ENCODE measurements at regions not wholly inside any gene's neighbourhood (a gene's known extent, or its start where the extent isn't known, plus 50 kb on each side); places are given as distances from the start of the nearest gene placed in this dataset.

DNA sequence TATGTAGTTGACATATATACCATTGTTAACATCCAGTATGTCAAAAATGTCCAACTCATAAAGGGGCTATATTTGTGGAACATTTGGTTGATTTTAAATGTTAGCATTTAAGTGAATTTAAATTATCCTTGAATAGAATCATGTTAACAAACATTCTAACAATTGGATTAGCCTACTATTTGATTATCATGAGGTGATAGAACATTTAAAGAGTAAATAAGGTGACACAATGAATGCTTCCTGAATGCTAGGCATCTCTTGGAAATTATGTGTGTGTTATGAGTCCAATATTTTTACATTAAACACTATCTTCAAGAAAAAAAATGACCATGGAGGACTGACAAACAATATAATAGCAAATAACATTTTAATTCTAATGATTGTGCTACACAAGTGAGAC is 901.9 kb upstream of the AGA start:
- no peak overlapping the region for H3K27ac ChIP-seq (replicated peaks)
- H3K4me3 ChIP-seq (replicated peaks; ENCODE audit: insufficient read depth, low read length): no peak overlapping the region
- TF ChIP-seq POLR2AphosphoS5 (IDR thresholded peaks at IDR 0.05; ENCODE audit: low read depth) (no peak), GABPA (IDR thresholded peaks at IDR 0.05; ENCODE audit: low read depth) (no peak), SPI1 (IDR thresholded peaks at IDR 0.05; ENCODE audit: borderline replicate concordance, low read depth) (no peak)
- TF ChIP-seq, protein P1, sequence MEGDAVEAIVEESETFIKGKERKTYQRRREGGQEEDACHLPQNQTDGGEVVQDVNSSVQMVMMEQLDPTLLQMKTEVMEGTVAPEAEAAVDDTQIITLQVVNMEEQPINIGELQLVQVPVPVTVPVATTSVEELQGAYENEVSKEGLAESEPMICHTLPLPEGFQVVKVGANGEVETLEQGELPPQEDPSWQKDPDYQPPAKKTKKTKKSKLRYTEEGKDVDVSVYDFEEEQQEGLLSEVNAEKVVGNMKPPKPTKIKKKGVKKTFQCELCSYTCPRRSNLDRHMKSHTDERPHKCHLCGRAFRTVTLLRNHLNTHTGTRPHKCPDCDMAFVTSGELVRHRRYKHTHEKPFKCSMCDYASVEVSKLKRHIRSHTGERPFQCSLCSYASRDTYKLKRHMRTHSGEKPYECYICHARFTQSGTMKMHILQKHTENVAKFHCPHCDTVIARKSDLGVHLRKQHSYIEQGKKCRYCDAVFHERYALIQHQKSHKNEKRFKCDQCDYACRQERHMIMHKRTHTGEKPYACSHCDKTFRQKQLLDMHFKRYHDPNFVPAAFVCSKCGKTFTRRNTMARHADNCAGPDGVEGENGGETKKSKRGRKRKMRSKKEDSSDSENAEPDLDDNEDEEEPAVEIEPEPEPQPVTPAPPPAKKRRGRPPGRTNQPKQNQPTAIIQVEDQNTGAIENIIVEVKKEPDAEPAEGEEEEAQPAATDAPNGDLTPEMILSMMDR (IDR thresholded peaks at IDR 0.05; ENCODE audit: insufficient read depth, low read length): no peak
- TF ChIP-seq, protein P2, sequence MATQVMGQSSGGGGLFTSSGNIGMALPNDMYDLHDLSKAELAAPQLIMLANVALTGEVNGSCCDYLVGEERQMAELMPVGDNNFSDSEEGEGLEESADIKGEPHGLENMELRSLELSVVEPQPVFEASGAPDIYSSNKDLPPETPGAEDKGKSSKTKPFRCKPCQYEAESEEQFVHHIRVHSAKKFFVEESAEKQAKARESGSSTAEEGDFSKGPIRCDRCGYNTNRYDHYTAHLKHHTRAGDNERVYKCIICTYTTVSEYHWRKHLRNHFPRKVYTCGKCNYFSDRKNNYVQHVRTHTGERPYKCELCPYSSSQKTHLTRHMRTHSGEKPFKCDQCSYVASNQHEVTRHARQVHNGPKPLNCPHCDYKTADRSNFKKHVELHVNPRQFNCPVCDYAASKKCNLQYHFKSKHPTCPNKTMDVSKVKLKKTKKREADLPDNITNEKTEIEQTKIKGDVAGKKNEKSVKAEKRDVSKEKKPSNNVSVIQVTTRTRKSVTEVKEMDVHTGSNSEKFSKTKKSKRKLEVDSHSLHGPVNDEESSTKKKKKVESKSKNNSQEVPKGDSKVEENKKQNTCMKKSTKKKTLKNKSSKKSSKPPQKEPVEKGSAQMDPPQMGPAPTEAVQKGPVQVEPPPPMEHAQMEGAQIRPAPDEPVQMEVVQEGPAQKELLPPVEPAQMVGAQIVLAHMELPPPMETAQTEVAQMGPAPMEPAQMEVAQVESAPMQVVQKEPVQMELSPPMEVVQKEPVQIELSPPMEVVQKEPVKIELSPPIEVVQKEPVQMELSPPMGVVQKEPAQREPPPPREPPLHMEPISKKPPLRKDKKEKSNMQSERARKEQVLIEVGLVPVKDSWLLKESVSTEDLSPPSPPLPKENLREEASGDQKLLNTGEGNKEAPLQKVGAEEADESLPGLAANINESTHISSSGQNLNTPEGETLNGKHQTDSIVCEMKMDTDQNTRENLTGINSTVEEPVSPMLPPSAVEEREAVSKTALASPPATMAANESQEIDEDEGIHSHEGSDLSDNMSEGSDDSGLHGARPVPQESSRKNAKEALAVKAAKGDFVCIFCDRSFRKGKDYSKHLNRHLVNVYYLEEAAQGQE (IDR thresholded peaks at IDR 0.05; ENCODE audit: insufficient replicate concordance, low read depth): no peak
- DNase-seq (ENCODE audit: low read depth in 1 of 2, low spot score in 1 of 2): no peak
- H3K27me3 ChIP-seq (ENCODE audit: insufficient read depth, poor library complexity, severe bottlenecking): no peaks in the 10 kb centered on the region

- Histone ChIP-seq H3K27me3 (ENCODE audit: insufficient read depth, poor library complexity, severe bottlenecking) (no peaks in the 10 kb centered on the region), H3K27ac (replicated peaks) (no peak overlapping the region), H3K4me3 (replicated peaks; ENCODE audit: insufficient read depth, low read length) (no peak overlapping the region)
- DNase-seq (ENCODE audit: low read depth in 1 of 2, low spot score in 1 of 2): no peak
- TF ChIP-seq POLR2AphosphoS5 (IDR thresholded peaks at IDR 0.05; ENCODE audit: low read depth) (no peak), GABPA (IDR thresholded peaks at IDR 0.05; ENCODE audit: low read depth) (no peak), SPI1 (IDR thresholded peaks at IDR 0.05; ENCODE audit: borderline replicate concordance, low read depth) (no peak)
Observed at GRCh38 chr4:178347111-178347510, 904.9 kb upstream of the AGA start.

DNA sequence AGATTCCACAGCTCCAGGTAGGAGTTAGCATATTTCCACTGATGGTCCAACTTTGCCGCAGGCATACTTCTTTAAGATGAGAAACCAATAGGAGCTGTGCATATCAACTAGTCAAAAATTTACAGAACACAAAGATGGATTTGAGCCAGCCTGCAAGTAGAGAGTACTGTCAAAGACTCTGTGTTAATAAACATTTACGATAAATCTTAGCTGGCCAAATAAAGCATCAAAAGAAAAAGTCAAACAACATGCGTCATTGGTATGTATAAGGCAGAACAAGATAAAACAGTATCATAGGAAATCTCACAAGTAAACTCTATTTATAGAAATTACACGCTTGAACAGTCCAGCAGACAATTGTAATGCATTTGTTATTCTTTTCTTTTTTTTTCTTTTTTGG is 907.4 kb upstream of the AGA start:
- H3K27ac ChIP-seq (replicated peaks): no peak overlapping the region
- TF ChIP-seq SPI1 (IDR thresholded peaks at IDR 0.05; ENCODE audit: borderline replicate concordance, low read depth) (no peak), GABPA (IDR thresholded peaks at IDR 0.05; ENCODE audit: low read depth) (no peak), POLR2AphosphoS5 (IDR thresholded peaks at IDR 0.05; ENCODE audit: low read depth) (no peak)
- TF ChIP-seq, protein P1 (IDR thresholded peaks at IDR 0.05; ENCODE audit: insufficient read depth, low read length): no peak
- TF ChIP-seq, protein P2 (IDR thresholded peaks at IDR 0.05; ENCODE audit: insufficient replicate concordance, low read depth): no peak
- no peaks in the 10 kb centered on the region for H3K27me3 ChIP-seq (ENCODE audit: insufficient read depth, poor library complexity, severe bottlenecking)
- DNase-seq (ENCODE audit: low read depth in 1 of 2, low spot score in 1 of 2): no peak
- H3K4me3 ChIP-seq (replicated peaks; ENCODE audit: insufficient read depth, low read length): no peak overlapping the region

DNA sequence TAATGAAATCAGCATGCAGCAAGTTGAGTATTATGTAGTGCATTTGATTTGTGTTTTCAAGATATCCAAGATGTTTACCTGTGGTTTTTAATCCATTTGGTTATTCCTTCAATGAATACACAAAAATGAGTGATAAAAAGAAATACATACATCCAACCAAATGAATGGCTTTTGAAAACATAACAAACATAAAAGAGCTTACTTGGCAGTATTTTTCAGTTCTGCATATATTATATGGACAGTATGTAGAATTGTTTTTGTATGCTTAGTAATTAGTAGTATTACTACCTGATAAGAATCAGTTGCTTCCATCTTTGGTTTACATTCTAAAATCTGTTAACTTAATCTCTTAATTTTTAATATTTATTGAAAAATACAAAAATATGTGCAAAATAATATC is 908.9 kb upstream of the AGA start:
- no peak for DNase-seq (ENCODE audit: low read depth in 1 of 2, low spot score in 1 of 2)
- Histone ChIP-seq H3K27me3 (ENCODE audit: insufficient read depth, poor library complexity, severe bottlenecking) (no peaks in the 10 kb centered on the region), H3K4me3 (replicated peaks; ENCODE audit: insufficient read depth, low read length) (no peak overlapping the region), H3K27ac (replicated peaks) (no peak overlapping the region)
- TF ChIP-seq, protein P2 (IDR thresholded peaks at IDR 0.05; ENCODE audit: insufficient replicate concordance, low read depth): no peak
- TF ChIP-seq GABPA (IDR thresholded peaks at IDR 0.05; ENCODE audit: low read depth) (no peak), POLR2AphosphoS5 (IDR thresholded peaks at IDR 0.05; ENCODE audit: low read depth) (no peak), SPI1 (IDR thresholded peaks at IDR 0.05; ENCODE audit: borderline replicate concordance, low read depth) (no peak)
- TF ChIP-seq, protein P1 (IDR thresholded peaks at IDR 0.05; ENCODE audit: insufficient read depth, low read length): no peak

Measured in HL-60 (cell line).